K562 (cell line): ENCODE measurements at regions not wholly inside any gene's neighbourhood (a gene's known extent, or its start where the extent isn't known, plus 50 kb on each side); places are given as distances from the start of the nearest gene placed in this dataset.

Experiments
- ATAC-seq: fragments of 200-7000 bp; cut with Tn5 transposase; 3 replicates; pipeline ENCODE4 v1.9.1; 2020; ENCODE audit warnings: moderate library complexity
- BruUV-seq: library from RNA; stranded (reverse); fragments of 400-500 nt; replicated peaks from 2 replicates; lab custom pipeline; 2021; lab: Mats Ljungman, UMichigan
- CTCF ChIA-PET: fragments of 300-600 bp; formaldehyde crosslinking; extraction: SDS; loops from one replicate; lab custom pipeline; 2021; ENCODE audit warnings: low intra/inter-chr PET ratio; lab: Yijun Ruan, JAX
- POLR2A ChIA-PET: fragments of 300-600, 350-650 bp; sonication (Branson Sonifier 250); formaldehyde crosslinking; extraction: SDS; loops from one replicate; lab custom pipeline; 2021; ENCODE audit warnings: antibody characterized with exemption, inconsistent platforms; lab: Yijun Ruan, JAX
- DNase-seq, 4 experiments: peaks; one replicate each; pipeline versions ENCODE4 v3.0.0 to v3.0.0-alpha.2; 2011 to 2018; ENCODE audit warnings: low spot score in 3 of 4, mixed read lengths in 3 of 4; ENCODE audit errors: extremely low read depth in 1 of 4
- FAIRE-seq: peaks from 2 replicates; lab custom pipeline; 2011; peaks lifted over from hg19 to GRCh38; lab: Jason Lieb, UNC
- H2AFZ ChIP-seq: 2 replicates; pipeline ENCODE4 v1.6.0; 2011; ENCODE audit warnings: low read depth, low read length, control low read depth, inconsistent platforms
- H3K27ac ChIP-seq: fragments of 200-600 bp; 3 replicates; pipeline ENCODE4 v1.8.0; 2011; ENCODE audit warnings: low read depth, mild to moderate bottlenecking, control low read depth, inconsistent platforms, low read length, moderate library complexity, mixed read lengths; ENCODE audit errors: extremely low read depth
- H3K27me3 ChIP-seq, 2 experiments: fragments of 300-600 bp in 1 of 2; 2 replicates in 1 of 2; 3 replicates in 1 of 2; pipeline versions ENCODE4 v1.6.0 to v1.8.0; 2011; ENCODE audit warnings: inconsistent platforms in 2 of 2, low read length in 2 of 2, mild to moderate bottlenecking in 1 of 2, mixed read lengths in 1 of 2, moderate library complexity in 1 of 2; ENCODE audit not compliant: control insufficient read depth in 2 of 2, insufficient read depth in 2 of 2
- H3K36me3 ChIP-seq: fragments of 300-600 bp; 3 replicates; pipeline ENCODE4 v1.8.0; 2011; ENCODE audit warnings: mild to moderate bottlenecking, low read length, inconsistent platforms; ENCODE audit not compliant: control insufficient read depth, insufficient read depth
- H3K4me1 ChIP-seq, 2 experiments: fragments of 200-600 bp in 1 of 2; replicated peaks in 1 of 2; 2 replicates in 1 of 2; 3 replicates in 1 of 2; pipeline versions ENCODE4 v1.5.1 to v1.8.0; 2011; ENCODE audit warnings: inconsistent platforms in 2 of 2, low read length in 2 of 2, mild to moderate bottlenecking in 1 of 2, mixed read lengths in 1 of 2, moderate library complexity in 1 of 2; ENCODE audit not compliant: control insufficient read depth in 2 of 2, insufficient read depth in 2 of 2
- H3K4me2 ChIP-seq: 2 replicates; pipeline ENCODE4 v1.6.1; 2011; ENCODE audit warnings: low read length, control low read depth, inconsistent platforms, mixed read lengths; ENCODE audit not compliant: insufficient read depth
- H3K4me3 ChIP-seq: fragments of 200-600 bp; sonication (generic), shearing (Covaris generic); 2 replicates; pipeline ENCODE4 v1.5.1; 2016; ENCODE audit warnings: control low read depth, inconsistent platforms
- H3K79me2 ChIP-seq: fragments of 200-600 bp; 3 replicates; pipeline ENCODE4 v1.8.0; 2011; ENCODE audit warnings: low read length, inconsistent platforms; ENCODE audit not compliant: control insufficient read depth, insufficient read depth
- H3K9ac ChIP-seq, 2 experiments: 2 replicates each; pipeline versions ENCODE4 v1.6.0 to v1.6.1; 2011; ENCODE audit warnings: low read depth in 2 of 2, low read length in 2 of 2, control low read depth in 1 of 2, inconsistent platforms in 1 of 2, mild to moderate bottlenecking in 1 of 2, mixed read lengths in 1 of 2; ENCODE audit not compliant: insufficient read depth in 1 of 2
- H3K9me1 ChIP-seq: one replicate; pipeline ENCODE4 v1.6.0; 2011; ENCODE audit warnings: inconsistent platforms, mild to moderate bottlenecking, low read length, moderate library complexity; ENCODE audit not compliant: control insufficient read depth, insufficient read depth
- H3K9me3 ChIP-seq: replicated peaks from 2 replicates; pipeline ENCODE4 v1.5.1; 2011; ENCODE audit warnings: low read depth, low read length, inconsistent platforms; ENCODE audit not compliant: control insufficient read depth, insufficient read depth
- H4K20me1 ChIP-seq: replicated peaks from 2 replicates; pipeline ENCODE4 v1.6.1; 2011; ENCODE audit warnings: low read length, inconsistent platforms, mixed read lengths; ENCODE audit not compliant: control insufficient read depth, insufficient read depth
- EZH2 ChIP-seq: IDR thresholded peaks from 2 replicates; pipeline ENCODE4 v1.6.1; 2012; ENCODE audit warnings: low read depth, mild to moderate bottlenecking, inconsistent platforms, low read length, borderline replicate concordance
- FOXP4 ChIP-seq: sonication (generic); formaldehyde crosslinking; IDR thresholded peaks from 2 replicates; pipeline ENCODE4 v1.8.0; 2022; ENCODE audit warnings: mild to moderate bottlenecking, missing genetic modification reagents, borderline replicate concordance
- HCFC1 ChIP-seq: IDR thresholded peaks from 2 replicates; pipeline ENCODE4 v1.6.1; 2012; ENCODE audit warnings: low read depth, low read length, improper control_type of control experiment
- HMG20B ChIP-seq: fragments of 250-450 bp; sonication (Bioruptor Pico); IDR thresholded peaks from 2 replicates; pipeline ENCODE4 v1.5.0; 2021; ENCODE audit warnings: mild to moderate bottlenecking
- SRSF3 ChIP-seq: fragments of 200-400 bp; formaldehyde crosslinking; IDR thresholded peaks from 2 replicates; pipeline ENCODE4 v1.6.1; 2016; ENCODE audit warnings: mild to moderate bottlenecking, low read length, moderate library complexity; ENCODE audit not compliant: insufficient read depth
- YY1 ChIP-seq, 3 experiments: IDR thresholded peaks; 2 replicates each; pipeline ENCODE4 v1.6.1; 2011; ENCODE audit warnings: low read length in 2 of 3, mild to moderate bottlenecking in 2 of 3, moderate library complexity in 2 of 3, borderline replicate concordance in 1 of 3, control low read depth in 1 of 3, low read depth in 1 of 3; ENCODE audit not compliant: insufficient read depth in 3 of 3, insufficient replicate concordance in 2 of 3, control insufficient read depth in 1 of 3, insufficient read length in 1 of 3; ENCODE audit errors: extremely low read depth in 1 of 3
- ZFP91 ChIP-seq: sonication (generic); formaldehyde crosslinking; IDR thresholded peaks from 2 replicates; pipeline ENCODE4 v1.8.0; 2022; ENCODE audit warnings: mild to moderate bottlenecking, missing genetic modification reagents
- ZNF347 ChIP-seq: fragments of 450-650 bp; formaldehyde crosslinking; IDR thresholded peaks from 2 replicates; pipeline ENCODE4 v1.4.0; 2020; ENCODE audit warnings: low read depth, mild to moderate bottlenecking, moderate library complexity
- WGBS: fragments of 100-300 bp; shearing (Covaris generic); methylation state at CpG from one replicate; pipeline ENCODE4 v1.1.6; 2016; ENCODE audit warnings: low coverage, mixed read lengths; ENCODE audit not compliant: insufficient coverage; ENCODE audit errors: missing lambda C conversion rate; 5-methylcytosine and 5-hydroxymethylcytosine counted together
- in situ Hi-C: fragments of 300-500 bp; cut with MboI; formaldehyde crosslinking; loops from 4 replicates; pipeline ENCODE4 v1.15.0; 2018; ENCODE audit warnings: inconsistent platforms, mixed read lengths
- intact Hi-C: fragments of 100-400 bp; cut with micrococcal nuclease; formaldehyde crosslinking; loops from 2 replicates; pipeline ENCODE4 v1.14.2; 2022
- TF ChIP-seq, protein P1 (sequence below): sonication (generic); formaldehyde crosslinking; IDR thresholded peaks from 2 replicates; pipeline ENCODE4 v1.4.0; 2020; ENCODE audit warnings: mild to moderate bottlenecking, missing genetic modification reagents
- TF ChIP-seq, protein P2 (sequence below): sonication (generic); formaldehyde crosslinking; IDR thresholded peaks from 2 replicates; pipeline ENCODE4 v1.5.0; 2020; ENCODE audit warnings: missing genetic modification reagents

- H3K9me1 ChIP-seq, result no peaks in the 10 kb centered on the region
- H3K79me2 ChIP-seq, result no peaks in the 10 kb centered on the region
- WGBS, result 0% methylated on average over 3 of the region's 5 CpGs
- DNase-seq (no peak), ATAC-seq (no peak), FAIRE-seq (no peak)
- no peak overlapping the region for H3K9ac ChIP-seq
- ChIA-PET POLR2A (no interaction called here), CTCF (no interaction called here)
- no peaks in the 10 kb centered on the region for H3K9me3 ChIP-seq
- H3K36me3 ChIP-seq, result no peaks in the 10 kb centered on the region
- in situ Hi-C loops, result no loop called here
- H3K4me2 ChIP-seq, result no peak overlapping the region
- H3K4me1 ChIP-seq, result 0 out of 5 replicates have a peak, but pooled peaks cover 0 to 3% of the 10 kb centered on the region in 2 experiments
- intact Hi-C loops, result no loop called here
- peaks cover 1 to 12% of the 10 kb centered on the region in 2 experiments; a peak in 2 of 5 replicates for H3K27me3 ChIP-seq
- H3K4me3 ChIP-seq, result no peak overlapping the region
- H3K27ac ChIP-seq, result no peak overlapping the region
- H4K20me1 ChIP-seq, result no peaks in the 10 kb centered on the region; the same call in 1 of the 2 replicates
- H2AFZ ChIP-seq, result no peak overlapping the region
- BruUV-seq, result no TSS peak
- no peak for TF ChIP-seq FOXP4 (CRISPR knock-in tag)
- TF ChIP-seq ZFP91, result no peak
- no peak for TF ChIP-seq SRSF3
- TF ChIP-seq, protein P1, sequence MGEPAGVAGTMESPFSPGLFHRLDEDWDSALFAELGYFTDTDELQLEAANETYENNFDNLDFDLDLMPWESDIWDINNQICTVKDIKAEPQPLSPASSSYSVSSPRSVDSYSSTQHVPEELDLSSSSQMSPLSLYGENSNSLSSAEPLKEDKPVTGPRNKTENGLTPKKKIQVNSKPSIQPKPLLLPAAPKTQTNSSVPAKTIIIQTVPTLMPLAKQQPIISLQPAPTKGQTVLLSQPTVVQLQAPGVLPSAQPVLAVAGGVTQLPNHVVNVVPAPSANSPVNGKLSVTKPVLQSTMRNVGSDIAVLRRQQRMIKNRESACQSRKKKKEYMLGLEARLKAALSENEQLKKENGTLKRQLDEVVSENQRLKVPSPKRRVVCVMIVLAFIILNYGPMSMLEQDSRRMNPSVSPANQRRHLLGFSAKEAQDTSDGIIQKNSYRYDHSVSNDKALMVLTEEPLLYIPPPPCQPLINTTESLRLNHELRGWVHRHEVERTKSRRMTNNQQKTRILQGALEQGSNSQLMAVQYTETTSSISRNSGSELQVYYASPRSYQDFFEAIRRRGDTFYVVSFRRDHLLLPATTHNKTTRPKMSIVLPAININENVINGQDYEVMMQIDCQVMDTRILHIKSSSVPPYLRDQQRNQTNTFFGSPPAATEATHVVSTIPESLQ (CRISPR knock-in tag), result no peak
- TF ChIP-seq, protein P2, sequence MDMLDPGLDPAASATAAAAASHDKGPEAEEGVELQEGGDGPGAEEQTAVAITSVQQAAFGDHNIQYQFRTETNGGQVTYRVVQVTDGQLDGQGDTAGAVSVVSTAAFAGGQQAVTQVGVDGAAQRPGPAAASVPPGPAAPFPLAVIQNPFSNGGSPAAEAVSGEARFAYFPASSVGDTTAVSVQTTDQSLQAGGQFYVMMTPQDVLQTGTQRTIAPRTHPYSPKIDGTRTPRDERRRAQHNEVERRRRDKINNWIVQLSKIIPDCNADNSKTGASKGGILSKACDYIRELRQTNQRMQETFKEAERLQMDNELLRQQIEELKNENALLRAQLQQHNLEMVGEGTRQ (CRISPR knock-in tag), result no peak
- TF ChIP-seq ZNF347 (CRISPR knock-in tag), result no peak
- TF ChIP-seq HMG20B (CRISPR knock-in tag), result no peak
- TF ChIP-seq HCFC1, result no peak
- no peak for TF ChIP-seq EZH2
- no peak for TF ChIP-seq YY1 (IDR thresholded peaks at IDR 0.05; ENCODE audit: borderline replicate concordance in 1 of 3, control insufficient read depth in 1 of 3, extremely low read depth in 1 of 3, insufficient read depth in 3 of 3, insufficient read length in 1 of 3, insufficient replicate concordance in 2 of 3, low read depth in 1 of 3, low read length in 2 of 3)
Observed at GRCh38 chr15:69570454-69570853, 117.8 kb downstream of the RPLP1 start.
